AG04450 (cell line): ENCODE measurements at regions not wholly inside any gene's neighbourhood (a gene's known extent, or its start where the extent isn't known, plus 50 kb on each side); places are given as distances from the start of the nearest gene placed in this dataset.

ENCODE experiments used
- CTCF ChIA-PET: fragments of 300-600, 350-600 bp; formaldehyde crosslinking; extraction: SDS; loops from one replicate; lab custom pipeline; 2022; ENCODE audit warnings: antibody characterized with exemption, inconsistent platforms; lab: Charles Lee
- POLR2A ChIA-PET: fragments of 350-600 bp; formaldehyde crosslinking; extraction: SDS; loops from one replicate; lab custom pipeline; 2021; ENCODE audit warnings: antibody characterized with exemption, inconsistent platforms; lab: Yijun Ruan, JAX
- DNase-seq: peaks from one replicate; pipeline ENCODE4 v3.0.0-alpha.2; 2011; ENCODE audit warnings: low read depth, low spot score
- H3K27ac ChIP-seq: one replicate; pipeline ENCODE4 v1.5.1; 2012; ENCODE audit warnings: low read depth, low read length, control low read depth
- H3K27me3 ChIP-seq: one replicate; pipeline ENCODE4 v1.6.0; 2012; ENCODE audit warnings: low read length; ENCODE audit not compliant: control insufficient read depth, insufficient read depth
- H3K4me3 ChIP-seq: 2 replicates; pipeline ENCODE4 v1.5.1; 2011; ENCODE audit warnings: mild to moderate bottlenecking, low read depth, low read length, control low read depth
- H3K9me3 ChIP-seq: 2 replicates; pipeline ENCODE4 v1.5.1; 2012; ENCODE audit warnings: low read length; ENCODE audit not compliant: control insufficient read depth, insufficient read depth
- CTCF ChIP-seq: IDR thresholded peaks from 2 replicates; pipeline ENCODE4 v1.5.1; 2011; ENCODE audit warnings: low read depth, low read length, control low read depth, inconsistent platforms

GRCh38 chr15:31247404-31247803 lies 79.2 kb upstream of the KLF13 start:
- no peaks in the 10 kb centered on the region for H3K9me3 ChIP-seq
- no peak overlapping the region for H3K27ac ChIP-seq
- peaks cover 15% of the 10 kb centered on the region for H3K27me3 ChIP-seq
- TF ChIP-seq CTCF = no peak
- CTCF ChIA-PET = no interaction called here
- no peak overlapping the region for H3K4me3 ChIP-seq
- POLR2A ChIA-PET = no interaction called here
- DNase-seq = no peak

GRCh38 chr15:31248263-31248662 lies 78.4 kb upstream of the KLF13 start:
- ChIA-PET POLR2A (interaction anchor here (0.6 kb wide), 1 partner anchor 188 kb away, joined by 3 read pairs; no protein-coding TSS in a partner anchor), CTCF (no interaction called here)

GRCh38 chr15:31248951-31249350 lies 77.7 kb upstream of the KLF13 start:
- DNase-seq = no peak
- ChIA-PET CTCF (no interaction called here), POLR2A (interaction anchor here (0.6 kb wide), 1 partner anchor 189 kb away, joined by 3 read pairs; no protein-coding TSS in a partner anchor)
- Histone ChIP-seq H3K4me3 (no peak overlapping the region), H3K9me3 (no peaks in the 10 kb centered on the region), H3K27me3 (peaks cover 15% of the 10 kb centered on the region), H3K27ac (no peak overlapping the region)
- no peak for TF ChIP-seq CTCF

More at GRCh38 chr15:31248263-31248662, 78.4 kb upstream of the KLF13 start:
- Histone ChIP-seq H3K27me3 (peaks cover 15% of the 10 kb centered on the region), H3K27ac (no peak overlapping the region), H3K4me3 (no peak overlapping the region), H3K9me3 (no peaks in the 10 kb centered on the region)
- TF ChIP-seq CTCF = no peak
- no peak for DNase-seq

- CTCF ChIA-PET = no interaction called here
- no peak for DNase-seq
Measured at GRCh38 chr15:31250033-31250432, 76.6 kb upstream of the KLF13 start.

GRCh38 chr15:31251165-31251564 lies 75.5 kb upstream of the KLF13 start:
- Histone ChIP-seq H3K9me3 (no peaks in the 10 kb centered on the region), H3K27ac (no peak overlapping the region), H3K27me3 (peaks cover 18% of the 10 kb centered on the region), H3K4me3 (no peak overlapping the region)
- CTCF ChIA-PET = no interaction called here
- no peak for TF ChIP-seq CTCF
- POLR2A ChIA-PET = no interaction called here
- DNase-seq = no peak

More at GRCh38 chr15:31250033-31250432, 76.6 kb upstream of the KLF13 start:
- no peak overlapping the region for H3K27ac ChIP-seq
- no peak overlapping the region for H3K4me3 ChIP-seq
- no peak for TF ChIP-seq CTCF
- no peaks in the 10 kb centered on the region for H3K9me3 ChIP-seq
- POLR2A ChIA-PET = no interaction called here
- H3K27me3 ChIP-seq = peaks cover 18% of the 10 kb centered on the region
